ENCODE measurements at regions not wholly inside any gene's neighbourhood (a gene's known extent, or its start where the extent isn't known, plus 50 kb on each side); places are given as distances from the start of the nearest gene placed in this dataset.

DNA sequence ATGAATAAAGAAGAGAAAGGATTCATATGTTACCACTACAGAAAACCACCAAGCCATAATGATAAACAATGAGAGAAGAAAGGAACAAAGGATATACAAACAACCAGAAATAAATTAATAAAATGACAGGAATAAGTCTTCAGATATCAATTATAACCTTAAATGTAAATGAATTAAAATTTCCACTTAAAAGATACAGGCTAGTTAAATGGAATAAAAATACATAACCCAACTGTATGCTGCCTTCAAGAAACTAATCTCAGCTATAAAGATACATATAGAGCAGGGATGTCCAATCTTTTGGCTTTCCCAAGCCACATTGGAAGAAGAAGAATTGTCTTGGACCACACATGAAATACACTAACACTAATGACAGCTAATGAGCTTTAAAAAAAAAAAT, 135.9 kb upstream of the GJE1 start:
- TF ChIP-seq, protein P1, sequence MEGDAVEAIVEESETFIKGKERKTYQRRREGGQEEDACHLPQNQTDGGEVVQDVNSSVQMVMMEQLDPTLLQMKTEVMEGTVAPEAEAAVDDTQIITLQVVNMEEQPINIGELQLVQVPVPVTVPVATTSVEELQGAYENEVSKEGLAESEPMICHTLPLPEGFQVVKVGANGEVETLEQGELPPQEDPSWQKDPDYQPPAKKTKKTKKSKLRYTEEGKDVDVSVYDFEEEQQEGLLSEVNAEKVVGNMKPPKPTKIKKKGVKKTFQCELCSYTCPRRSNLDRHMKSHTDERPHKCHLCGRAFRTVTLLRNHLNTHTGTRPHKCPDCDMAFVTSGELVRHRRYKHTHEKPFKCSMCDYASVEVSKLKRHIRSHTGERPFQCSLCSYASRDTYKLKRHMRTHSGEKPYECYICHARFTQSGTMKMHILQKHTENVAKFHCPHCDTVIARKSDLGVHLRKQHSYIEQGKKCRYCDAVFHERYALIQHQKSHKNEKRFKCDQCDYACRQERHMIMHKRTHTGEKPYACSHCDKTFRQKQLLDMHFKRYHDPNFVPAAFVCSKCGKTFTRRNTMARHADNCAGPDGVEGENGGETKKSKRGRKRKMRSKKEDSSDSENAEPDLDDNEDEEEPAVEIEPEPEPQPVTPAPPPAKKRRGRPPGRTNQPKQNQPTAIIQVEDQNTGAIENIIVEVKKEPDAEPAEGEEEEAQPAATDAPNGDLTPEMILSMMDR (IDR thresholded peaks at IDR 0.05), result no peak
- no peak for TF ChIP-seq POLR2A (IDR thresholded peaks at IDR 0.05)
